Astrocyte of the spinal cord (primary cell): ENCODE measurements at regions not wholly inside any gene's neighbourhood (a gene's known extent, or its start where the extent isn't known, plus 50 kb on each side); places are given as distances from the start of the nearest gene placed in this dataset.

Experiments used
- DNase-seq: peaks from one replicate; pipeline ENCODE4 v3.0.0; 2011; ENCODE audit warnings: low read depth, low spot score
- H3K4me3 ChIP-seq: 2 replicates; pipeline ENCODE4 v1.5.1; 2011; ENCODE audit warnings: low read depth, mild to moderate bottlenecking, low read length, moderate library complexity
- CTCF ChIP-seq: IDR thresholded peaks from 2 replicates; pipeline ENCODE4 v1.5.1; 2012; ENCODE audit warnings: low read depth, mild to moderate bottlenecking, low read length, inconsistent platforms
- in situ Hi-C: cut with HindIII; loops from 2 replicates; pipeline ENCODE4 v1.10.0; 2017; ENCODE audit warnings: low sequenced_read_pairs

GRCh38 chr6:168136622-168137021, 57.6 kb upstream of the FRMD1 start:
- no peak for TF ChIP-seq CTCF
- in situ Hi-C loops = no loop called here

GRCh38 chr6:168136001-168136400, 57.0 kb upstream of the FRMD1 start:
- H3K4me3 ChIP-seq = no peak overlapping the region
- no peak for TF ChIP-seq CTCF
- DNase-seq = no peak
- in situ Hi-C loops = no loop called here

More at GRCh38 chr6:168136622-168137021, 57.6 kb upstream of the FRMD1 start:
- DNase-seq = no peak
- H3K4me3 ChIP-seq = no peak overlapping the region

GRCh38 chr6:168134560-168135201, 55.7 kb upstream of the FRMD1 start:
- in situ Hi-C loops = no loop called here
- DNase-seq = no peak
- no peak for TF ChIP-seq CTCF
- H3K4me3 ChIP-seq = no peak overlapping the region

GRCh38 chr6:168133687-168134559, 54.9 kb upstream of the FRMD1 start:
- DNase-seq = no peak
- no peak overlapping the region for H3K4me3 ChIP-seq
- in situ Hi-C loops = no loop called here
- no peak for TF ChIP-seq CTCF

- no peak for TF ChIP-seq CTCF
- peak; percentile 54 for DNase-seq
- H3K4me3 ChIP-seq = no peak overlapping the region
- in situ Hi-C loops = no loop called here
These were observed 54.2 kb upstream of the FRMD1 start for GRCh38 chr6:168133168-168133561.

- H3K4me3 ChIP-seq = no peak overlapping the region
- in situ Hi-C loops = no loop called here
- TF ChIP-seq CTCF = peak; percentile 52
- DNase-seq = peak; percentile 63
These were observed 53.6 kb upstream of the FRMD1 start for GRCh38 chr6:168132531-168133167.
